ENCODE measurements at regions not wholly inside any gene's neighbourhood (a gene's known extent, or its start where the extent isn't known, plus 50 kb on each side); places are given as distances from the start of the nearest gene placed in this dataset.

GRCh38 chr12:87227162-87227561 is 802.0 kb downstream of the C12orf50 start:
- DNase-seq (ENCODE audit: low spot score), result no peak
- H3K9me3 Mint-ChIP-seq (ENCODE audit: low read depth), result no peaks in the 10 kb centered on the region
- no peak for TF ChIP-seq CTCF (IDR thresholded peaks at IDR 0.05)
- H3K4me3 Mint-ChIP-seq (ENCODE audit: unreplicated experiment), result no peak overlapping the region
- peaks cover 3% of the 10 kb centered on the region for H3K4me1 Mint-ChIP-seq (ENCODE audit: low read depth)
- no peak overlapping the region for H3K27ac Mint-ChIP-seq (ENCODE audit: unreplicated experiment)
- no peaks in the 10 kb centered on the region for H3K36me3 Mint-ChIP-seq (ENCODE audit: low read depth)
- H3K27me3 Mint-ChIP-seq (ENCODE audit: low read depth), result peaks cover 2% of the 10 kb centered on the region

- H3K27me3 Mint-ChIP-seq (ENCODE audit: low read depth), result peaks cover 3% of the 10 kb centered on the region
- no peak for DNase-seq (ENCODE audit: low spot score)
- H3K36me3 Mint-ChIP-seq (ENCODE audit: low read depth), result no peaks in the 10 kb centered on the region
- no peaks in the 10 kb centered on the region for H3K9me3 Mint-ChIP-seq (ENCODE audit: low read depth)
- H3K27ac Mint-ChIP-seq (ENCODE audit: unreplicated experiment), result peak overlapping the region; percentile 14
- no peak for TF ChIP-seq CTCF (IDR thresholded peaks at IDR 0.05)
- no peak overlapping the region for H3K4me3 Mint-ChIP-seq (ENCODE audit: unreplicated experiment)
- H3K4me1 Mint-ChIP-seq (ENCODE audit: low read depth), result peaks cover 15% of the 10 kb centered on the region
Observed at GRCh38 chr12:87217491-87217890, 811.7 kb downstream of the C12orf50 start.

- TF ChIP-seq CTCF (IDR thresholded peaks at IDR 0.05), result no peak
- no peaks in the 10 kb centered on the region for H3K36me3 Mint-ChIP-seq (ENCODE audit: low read depth)
- DNase-seq (ENCODE audit: low spot score), result no peak
- H3K9me3 Mint-ChIP-seq (ENCODE audit: low read depth), result no peaks in the 10 kb centered on the region
- peak overlapping the region; percentile 8 for H3K27ac Mint-ChIP-seq (ENCODE audit: unreplicated experiment)
- H3K4me3 Mint-ChIP-seq (ENCODE audit: unreplicated experiment), result no peak overlapping the region
- peaks cover 6% of the 10 kb centered on the region for H3K27me3 Mint-ChIP-seq (ENCODE audit: low read depth)
- H3K4me1 Mint-ChIP-seq (ENCODE audit: low read depth), result peaks cover 15% of the 10 kb centered on the region
Observed at GRCh38 chr12:87216436-87216835, 812.8 kb downstream of the C12orf50 start.

- H3K27me3 Mint-ChIP-seq (ENCODE audit: low read depth), result peaks cover 3% of the 10 kb centered on the region
- H3K4me1 Mint-ChIP-seq (ENCODE audit: low read depth), result peaks cover under 1% of the 10 kb centered on the region
- peaks cover 7% of the 10 kb centered on the region for H3K36me3 Mint-ChIP-seq (ENCODE audit: low read depth)
- DNase-seq (ENCODE audit: low spot score), result no peak
- TF ChIP-seq CTCF (IDR thresholded peaks at IDR 0.05), result no peak
- H3K9me3 Mint-ChIP-seq (ENCODE audit: low read depth), result peaks cover 34% of the 10 kb centered on the region
- H3K27ac Mint-ChIP-seq (ENCODE audit: unreplicated experiment), result no peak overlapping the region
- no peak overlapping the region for H3K4me3 Mint-ChIP-seq (ENCODE audit: unreplicated experiment)
Observed at GRCh38 chr12:87202189-87202588, 827.0 kb downstream of the C12orf50 start.

GRCh38 chr12:87201598-87201997 is 827.6 kb downstream of the C12orf50 start:
- Mint-ChIP-seq H3K4me1 (ENCODE audit: low read depth) (peaks cover 2% of the 10 kb centered on the region), H3K27ac (ENCODE audit: unreplicated experiment) (no peak overlapping the region), H3K27me3 (ENCODE audit: low read depth) (peaks cover 3% of the 10 kb centered on the region), H3K4me3 (ENCODE audit: unreplicated experiment) (no peak overlapping the region), H3K9me3 (ENCODE audit: low read depth) (peaks cover 28% of the 10 kb centered on the region), H3K36me3 (ENCODE audit: low read depth) (peaks cover 3% of the 10 kb centered on the region)
- DNase-seq (ENCODE audit: low spot score), result no peak
- TF ChIP-seq CTCF (IDR thresholded peaks at IDR 0.05), result no peak
